NOMO-1 treated with dmso at 0.1 percent for 144 hours (cell line): ENCODE measurements at regions not wholly inside any gene's neighbourhood (a gene's known extent, or its start where the extent isn't known, plus 50 kb on each side); places are given as distances from the start of the nearest gene placed in this dataset.
A peak's percentile ranks its signal among the peaks of the same experiment; 100 is the strongest.
"Not testable (repeated sequence)": the region's sequence is repeated elsewhere in the genome, so short reads cannot be mapped to it uniquely, and the experiment has no call there.

Experiments
- DNase-seq: peaks from one replicate; lab custom pipeline; 2025; ENCODE audit not compliant: unreplicated experiment; lab: John Stamatoyannopoulos, UW

- DNase-seq, result no peak
Measured at GRCh38 chr18:2192562-2192961, 378.7 kb downstream of the METTL4 start.

GRCh38 chr18:2197946-2198345, 373.4 kb downstream of the METTL4 start:
- no peak for DNase-seq

- DNase-seq, result no peak
Measured at GRCh38 chr18:2199060-2199459, 372.2 kb downstream of the METTL4 start.

- no peak for DNase-seq
Measured at GRCh38 chr18:2201036-2201600, 370.2 kb downstream of the METTL4 start.

GRCh38 chr18:2204736-2205135, 366.6 kb downstream of the METTL4 start:
- no peak for DNase-seq

GRCh38 chr18:2207294-2207693, 364.0 kb downstream of the METTL4 start:
- DNase-seq, result no peak

- DNase-seq, result no peak
Measured at GRCh38 chr18:2212598-2213205, 358.6 kb downstream of the METTL4 start.

GRCh38 chr18:2213905-2214304, 357.4 kb downstream of the METTL4 start:
- no peak for DNase-seq

- no peak for DNase-seq
Measured at GRCh38 chr18:2217356-2217755, 353.9 kb downstream of the METTL4 start.

- DNase-seq, result no peak
Measured at GRCh38 chr18:2218101-2218500, 353.2 kb downstream of the METTL4 start.

- no peak for DNase-seq
Measured at GRCh38 chr18:2219706-2220105, 351.6 kb downstream of the METTL4 start.

- DNase-seq, result no peak
Measured at GRCh38 chr18:2222270-2223185, 348.8 kb downstream of the METTL4 start.

- no peak for DNase-seq
Measured at GRCh38 chr18:2223449-2223848, 347.9 kb downstream of the METTL4 start.

GRCh38 chr18:2223849-2224248, 347.5 kb downstream of the METTL4 start:
- DNase-seq, result peak; percentile 7

- no peak for DNase-seq
Measured at GRCh38 chr18:2236232-2236631, 335.1 kb downstream of the METTL4 start.

- DNase-seq, result no peak
Measured at GRCh38 chr18:2237706-2238105, 333.6 kb downstream of the METTL4 start.

GRCh38 chr18:2240311-2240705, 331.0 kb downstream of the METTL4 start:
- DNase-seq, result no peak

GRCh38 chr18:2244641-2245040, 326.7 kb downstream of the METTL4 start:
- no peak for DNase-seq

- DNase-seq, result not testable (repeated sequence)
Measured at GRCh38 chr18:2247101-2247500, 324.2 kb downstream of the METTL4 start.

- DNase-seq, result no peak
Measured at GRCh38 chr18:2254977-2255376, 316.3 kb downstream of the METTL4 start.

GRCh38 chr18:2256577-2256976, 314.7 kb downstream of the METTL4 start:
- DNase-seq, result no peak

- DNase-seq, result no peak
Measured at GRCh38 chr18:2258954-2259353, 312.4 kb downstream of the METTL4 start.
